ENCODE measurements at regions not wholly inside any gene's neighbourhood (a gene's known extent, or its start where the extent isn't known, plus 50 kb on each side); places are given as distances from the start of the nearest gene placed in this dataset.

GRCh38 chr3:21860657-21861056, 109.6 kb upstream of the ZNF385D start:
- no peaks in the 10 kb centered on the region for H3K36me3 ChIP-seq (ENCODE audit: insufficient read depth)
- no peak overlapping the region for H3K27ac ChIP-seq (ENCODE audit: low read depth)
- DNase-seq (ENCODE audit: extremely low spot score): no peak
- WGBS: 80% methylated on average over 1 of the region's 1 CpG
- H3K4me1 ChIP-seq (ENCODE audit: insufficient read depth): no peaks in the 10 kb centered on the region
- H3K4me3 ChIP-seq (ENCODE audit: low read depth, low read length): no peak overlapping the region

- no peak overlapping the region for H3K4me3 ChIP-seq (ENCODE audit: low read depth, low read length)
- no peak for DNase-seq (ENCODE audit: extremely low spot score)
- H3K27ac ChIP-seq (ENCODE audit: low read depth): no peak overlapping the region
- no peaks in the 10 kb centered on the region for H3K4me1 ChIP-seq (ENCODE audit: insufficient read depth)
- H3K36me3 ChIP-seq (ENCODE audit: insufficient read depth): no peaks in the 10 kb centered on the region
- 71% methylated on average over 2 of the region's 2 CpGs for WGBS
Observed at GRCh38 chr3:21876782-21877181, 125.8 kb upstream of the ZNF385D start.

- Histone ChIP-seq H3K27ac (ENCODE audit: low read depth) (no peak overlapping the region), H3K36me3 (ENCODE audit: insufficient read depth) (no peaks in the 10 kb centered on the region), H3K4me1 (ENCODE audit: insufficient read depth) (no peaks in the 10 kb centered on the region), H3K4me3 (ENCODE audit: low read depth, low read length) (no peak overlapping the region)
- WGBS: 85% methylated on average over 6 of the region's 6 CpGs
- no peak for DNase-seq (ENCODE audit: extremely low spot score)
Observed at GRCh38 chr3:21877214-21877754, 126.3 kb upstream of the ZNF385D start.

GRCh38 chr3:21879184-21879886, 128.3 kb upstream of the ZNF385D start:
- no peak for DNase-seq (ENCODE audit: extremely low spot score)
- Histone ChIP-seq H3K4me3 (ENCODE audit: low read depth, low read length) (no peak overlapping the region), H3K27ac (ENCODE audit: low read depth) (no peak overlapping the region), H3K4me1 (ENCODE audit: insufficient read depth) (no peaks in the 10 kb centered on the region), H3K36me3 (ENCODE audit: insufficient read depth) (no peaks in the 10 kb centered on the region)
- 49% methylated on average over 7 of the region's 7 CpGs for WGBS

GRCh38 chr3:21888656-21889055, 137.6 kb upstream of the ZNF385D start:
- Histone ChIP-seq H3K4me3 (ENCODE audit: low read depth, low read length) (no peak overlapping the region), H3K36me3 (ENCODE audit: insufficient read depth) (no peaks in the 10 kb centered on the region), H3K27ac (ENCODE audit: low read depth) (no peak overlapping the region), H3K4me1 (ENCODE audit: insufficient read depth) (no peaks in the 10 kb centered on the region)
- WGBS: 95% methylated on average over 2 of the region's 2 CpGs
- DNase-seq (ENCODE audit: extremely low spot score): no peak

- H3K36me3 ChIP-seq (ENCODE audit: insufficient read depth): no peaks in the 10 kb centered on the region
- H3K27ac ChIP-seq (ENCODE audit: low read depth): no peak overlapping the region
- 98% methylated on average over 2 of the region's 2 CpGs for WGBS
- no peak overlapping the region for H3K4me3 ChIP-seq (ENCODE audit: low read depth, low read length)
- no peaks in the 10 kb centered on the region for H3K4me1 ChIP-seq (ENCODE audit: insufficient read depth)
- DNase-seq (ENCODE audit: extremely low spot score): no peak
Observed at GRCh38 chr3:21889166-21889565, 138.2 kb upstream of the ZNF385D start.

GRCh38 chr3:21892104-21892503, 141.1 kb upstream of the ZNF385D start:
- H3K4me1 ChIP-seq (ENCODE audit: insufficient read depth): no peaks in the 10 kb centered on the region
- no peak for DNase-seq (ENCODE audit: extremely low spot score)
- H3K36me3 ChIP-seq (ENCODE audit: insufficient read depth): no peaks in the 10 kb centered on the region
- H3K27ac ChIP-seq (ENCODE audit: low read depth): no peak overlapping the region
- no peak overlapping the region for H3K4me3 ChIP-seq (ENCODE audit: low read depth, low read length)
- WGBS: 96% methylated on average over 2 of the region's 2 CpGs

GRCh38 chr3:21893242-21893641, 142.2 kb upstream of the ZNF385D start:
- 45% methylated on average over 3 of the region's 3 CpGs for WGBS

GRCh38 chr3:21894459-21895340, 143.7 kb upstream of the ZNF385D start:
- no peak for DNase-seq (ENCODE audit: extremely low spot score)
- no peaks in the 10 kb centered on the region for H3K36me3 ChIP-seq (ENCODE audit: insufficient read depth)
- no peaks in the 10 kb centered on the region for H3K4me1 ChIP-seq (ENCODE audit: insufficient read depth)
- H3K4me3 ChIP-seq (ENCODE audit: low read depth, low read length): no peak overlapping the region
- H3K27ac ChIP-seq (ENCODE audit: low read depth): no peak overlapping the region
- WGBS: 68% methylated on average over 3 of the region's 3 CpGs

More at GRCh38 chr3:21893242-21893641, 142.2 kb upstream of the ZNF385D start:
- no peaks in the 10 kb centered on the region for H3K36me3 ChIP-seq (ENCODE audit: insufficient read depth)
- DNase-seq (ENCODE audit: extremely low spot score): no peak
- H3K4me3 ChIP-seq (ENCODE audit: low read depth, low read length): no peak overlapping the region
- H3K27ac ChIP-seq (ENCODE audit: low read depth): no peak overlapping the region
- H3K4me1 ChIP-seq (ENCODE audit: insufficient read depth): no peaks in the 10 kb centered on the region

GRCh38 chr3:21898316-21898715, 147.3 kb upstream of the ZNF385D start:
- no peaks in the 10 kb centered on the region for H3K4me1 ChIP-seq (ENCODE audit: insufficient read depth)
- no peak overlapping the region for H3K27ac ChIP-seq (ENCODE audit: low read depth)
- H3K4me3 ChIP-seq (ENCODE audit: low read depth, low read length): no peak overlapping the region
- DNase-seq (ENCODE audit: extremely low spot score): no peak
- H3K36me3 ChIP-seq (ENCODE audit: insufficient read depth): no peaks in the 10 kb centered on the region

GRCh38 chr3:21901484-21901883, 150.5 kb upstream of the ZNF385D start:
- Histone ChIP-seq H3K36me3 (ENCODE audit: insufficient read depth) (no peaks in the 10 kb centered on the region), H3K27ac (ENCODE audit: low read depth) (no peak overlapping the region), H3K4me1 (ENCODE audit: insufficient read depth) (no peaks in the 10 kb centered on the region), H3K4me3 (ENCODE audit: low read depth, low read length) (no peak overlapping the region)
- WGBS: 57% methylated on average over 4 of the region's 4 CpGs
- DNase-seq (ENCODE audit: extremely low spot score): no peak

GRCh38 chr3:21902956-21903355, 151.9 kb upstream of the ZNF385D start:
- H3K36me3 ChIP-seq (ENCODE audit: insufficient read depth): no peaks in the 10 kb centered on the region
- no peak overlapping the region for H3K27ac ChIP-seq (ENCODE audit: low read depth)
- no peaks in the 10 kb centered on the region for H3K4me1 ChIP-seq (ENCODE audit: insufficient read depth)
- H3K4me3 ChIP-seq (ENCODE audit: low read depth, low read length): no peak overlapping the region
- DNase-seq (ENCODE audit: extremely low spot score): no peak
- 91% methylated on average over 4 of the region's 4 CpGs for WGBS

GRCh38 chr3:21909096-21909495, 158.1 kb upstream of the ZNF385D start:
- peak; percentile 37 for DNase-seq (ENCODE audit: extremely low spot score)

GRCh38 chr3:21912711-21913110, 161.7 kb upstream of the ZNF385D start:
- Histone ChIP-seq H3K36me3 (ENCODE audit: insufficient read depth) (no peaks in the 10 kb centered on the region), H3K27ac (ENCODE audit: low read depth) (no peak overlapping the region), H3K4me1 (ENCODE audit: insufficient read depth) (no peaks in the 10 kb centered on the region), H3K4me3 (ENCODE audit: low read depth, low read length) (no peak overlapping the region)
- WGBS: 9% methylated on average over 1 of the region's 1 CpG
- DNase-seq (ENCODE audit: extremely low spot score): no peak

More at GRCh38 chr3:21909096-21909495, 158.1 kb upstream of the ZNF385D start:
- no peaks in the 10 kb centered on the region for H3K36me3 ChIP-seq (ENCODE audit: insufficient read depth)
- H3K4me3 ChIP-seq (ENCODE audit: low read depth, low read length): no peak overlapping the region
- WGBS: 51% methylated on average over 3 of the region's 3 CpGs
- no peak overlapping the region for H3K27ac ChIP-seq (ENCODE audit: low read depth)
- no peaks in the 10 kb centered on the region for H3K4me1 ChIP-seq (ENCODE audit: insufficient read depth)
